KMS-11 (cell line): ENCODE measurements at regions not wholly inside any gene's neighbourhood (a gene's known extent, or its start where the extent isn't known, plus 50 kb on each side); places are given as distances from the start of the nearest gene placed in this dataset.

Source experiments
- H2AFZ ChIP-seq: fragments of 200-600 bp; sonication (generic); 2 replicates; pipeline ENCODE4 v1.6.1; 2016; ENCODE audit warnings: antibody characterized with exemption, mixed run types, low read depth
- H3K27ac ChIP-seq: fragments of 200-600 bp; sonication (generic); 2 replicates; pipeline ENCODE4 v1.6.1; 2016; ENCODE audit warnings: mild to moderate bottlenecking, mixed run types
- H3K27me3 ChIP-seq: fragments of 200-600 bp; sonication (generic); 2 replicates; pipeline ENCODE4 v1.6.1; 2017; ENCODE audit warnings: mild to moderate bottlenecking, low read depth, mixed run types, moderate library complexity; ENCODE audit not compliant: insufficient read depth
- H3K36me3 ChIP-seq: fragments of 200-600 bp; sonication (generic); 2 replicates; pipeline ENCODE4 v1.6.1; 2017; ENCODE audit warnings: mild to moderate bottlenecking, mixed run types; ENCODE audit not compliant: insufficient read depth
- H3K4me1 ChIP-seq: fragments of 200-600 bp; sonication (generic); 2 replicates; pipeline ENCODE4 v1.6.1; 2016; ENCODE audit warnings: mild to moderate bottlenecking, low read depth, mixed run types; ENCODE audit not compliant: poor library complexity, severe bottlenecking
- H3K4me2 ChIP-seq: fragments of 200-600 bp; sonication (generic); 2 replicates; pipeline ENCODE4 v1.7.0; 2016; ENCODE audit warnings: mild to moderate bottlenecking, mixed run types
- H3K4me3 ChIP-seq: fragments of 200-600 bp; sonication (generic); IDR thresholded peaks from 2 replicates; pipeline ENCODE4 v1.6.1; 2017; ENCODE audit warnings: low read depth, low read length, mixed read lengths; ENCODE audit not compliant: insufficient read depth
- H3K79me2 ChIP-seq: fragments of 200-600 bp; sonication (generic); 2 replicates; pipeline ENCODE4 v1.6.1; 2016; ENCODE audit warnings: low read depth, mixed run types; ENCODE audit not compliant: insufficient read depth
- H3K9ac ChIP-seq: fragments of 200-600 bp; sonication (generic); 2 replicates; pipeline ENCODE4 v1.6.1; 2016; ENCODE audit warnings: mild to moderate bottlenecking, mixed run types
- H4K20me1 ChIP-seq: fragments of 200-600 bp; sonication (generic); 2 replicates; pipeline ENCODE4 v1.6.1; 2016; ENCODE audit warnings: mild to moderate bottlenecking, mixed run types; ENCODE audit not compliant: insufficient read depth
- CTCF ChIP-seq: fragments of 200-600 bp; sonication (generic); conservative IDR thresholded peaks from 2 replicates; pipeline ENCODE4 v1.6.1; 2017; ENCODE audit warnings: low read depth, mild to moderate bottlenecking, antibody characterized with exemption, low read length, moderate library complexity, mixed read lengths

GRCh38 chrX:138763761-138764160 is 52.2 kb upstream of the FGF13 start:
- Histone ChIP-seq H3K9ac (no peak overlapping the region), H3K27ac (no peak overlapping the region), H4K20me1 (no peaks in the 10 kb centered on the region), H3K79me2 (no peaks in the 10 kb centered on the region), H3K27me3 (no peaks in the 10 kb centered on the region), H3K4me2 (no peak overlapping the region), H3K4me3 (no peak overlapping the region), H2AFZ (no peak overlapping the region), H3K4me1 (no peaks in the 10 kb centered on the region), H3K36me3 (no peaks in the 10 kb centered on the region)
- no peak for TF ChIP-seq CTCF

GRCh38 chrX:138761380-138761779 is 49.9 kb upstream of the FGF13 start:
- Histone ChIP-seq H3K9ac (no peak overlapping the region), H3K79me2 (no peaks in the 10 kb centered on the region), H3K27ac (no peak overlapping the region), H2AFZ (no peak overlapping the region), H3K36me3 (no peaks in the 10 kb centered on the region), H3K27me3 (no peaks in the 10 kb centered on the region), H4K20me1 (no peaks in the 10 kb centered on the region), H3K4me2 (no peak overlapping the region), H3K4me3 (no peak overlapping the region), H3K4me1 (no peaks in the 10 kb centered on the region)
- TF ChIP-seq CTCF: no peak
